ENCODE measurements at regions not wholly inside any gene's neighbourhood (a gene's known extent, or its start where the extent isn't known, plus 50 kb on each side); places are given as distances from the start of the nearest gene placed in this dataset.

DNA sequence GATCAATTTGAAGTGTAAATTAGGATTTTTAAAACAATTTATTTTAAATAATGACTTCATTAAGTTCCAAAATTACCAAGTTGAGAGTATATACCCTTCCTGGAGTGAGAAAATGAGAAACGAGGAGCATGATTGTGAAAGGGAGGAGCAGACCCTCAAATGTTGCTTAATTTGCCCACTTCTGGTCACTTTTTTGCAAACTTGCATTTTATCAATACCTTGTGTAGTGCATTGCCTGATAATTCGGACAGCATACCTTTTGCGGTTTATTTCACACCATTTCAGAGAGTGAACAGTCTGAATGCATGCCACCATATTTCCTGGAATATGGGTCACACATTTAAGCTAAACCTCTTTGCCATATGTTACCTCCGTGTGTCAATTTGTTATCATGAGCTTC is 669.7 kb downstream of the RNF144A start:
- Histone ChIP-seq H3K9me3 (replicated peaks in 1 of 3) (no peaks in the 10 kb centered on the region), H3K27me3 (no peaks in the 10 kb centered on the region), H3K4me3 (no peak overlapping the region), H3K36me3 (replicated peaks in 1 of 2) (no peaks in the 10 kb centered on the region), H3K4me1 (replicated peaks in 1 of 2) (no peaks in the 10 kb centered on the region), H3K27ac (no peak overlapping the region)
- TF ChIP-seq, protein P1, sequence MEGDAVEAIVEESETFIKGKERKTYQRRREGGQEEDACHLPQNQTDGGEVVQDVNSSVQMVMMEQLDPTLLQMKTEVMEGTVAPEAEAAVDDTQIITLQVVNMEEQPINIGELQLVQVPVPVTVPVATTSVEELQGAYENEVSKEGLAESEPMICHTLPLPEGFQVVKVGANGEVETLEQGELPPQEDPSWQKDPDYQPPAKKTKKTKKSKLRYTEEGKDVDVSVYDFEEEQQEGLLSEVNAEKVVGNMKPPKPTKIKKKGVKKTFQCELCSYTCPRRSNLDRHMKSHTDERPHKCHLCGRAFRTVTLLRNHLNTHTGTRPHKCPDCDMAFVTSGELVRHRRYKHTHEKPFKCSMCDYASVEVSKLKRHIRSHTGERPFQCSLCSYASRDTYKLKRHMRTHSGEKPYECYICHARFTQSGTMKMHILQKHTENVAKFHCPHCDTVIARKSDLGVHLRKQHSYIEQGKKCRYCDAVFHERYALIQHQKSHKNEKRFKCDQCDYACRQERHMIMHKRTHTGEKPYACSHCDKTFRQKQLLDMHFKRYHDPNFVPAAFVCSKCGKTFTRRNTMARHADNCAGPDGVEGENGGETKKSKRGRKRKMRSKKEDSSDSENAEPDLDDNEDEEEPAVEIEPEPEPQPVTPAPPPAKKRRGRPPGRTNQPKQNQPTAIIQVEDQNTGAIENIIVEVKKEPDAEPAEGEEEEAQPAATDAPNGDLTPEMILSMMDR (IDR thresholded peaks at IDR 0.05), result no peak
- TF ChIP-seq POLR2A (IDR thresholded peaks at IDR 0.05), result no peak
- DNase-seq, result no peak
- 82 to 97% (median 89%) methylated on average over 4 of the region's 4 CpGs for WGBS, 4 donors
- intact Hi-C loops (cut with DNase I), result no loop called here

DNA sequence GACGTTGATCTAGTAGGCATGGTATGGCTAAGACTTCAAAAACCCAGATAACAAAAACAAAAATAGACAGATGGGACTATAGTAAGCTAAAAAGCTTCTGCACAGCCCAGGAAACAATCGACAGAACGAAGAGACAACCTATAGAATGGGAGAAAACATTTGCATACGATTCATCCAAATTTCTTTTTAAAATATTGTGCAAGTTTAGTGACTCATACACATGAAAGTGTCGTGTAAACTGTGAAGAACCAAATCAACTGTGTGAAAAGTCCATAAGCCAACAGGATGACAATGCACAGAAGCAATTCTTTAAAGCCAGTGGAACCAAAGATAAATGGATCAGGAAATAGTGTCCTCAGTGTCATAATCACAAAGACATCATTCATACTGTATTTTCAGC is 671.1 kb downstream of the RNF144A start:
- Histone ChIP-seq H3K27me3 (no peaks in the 10 kb centered on the region), H3K27ac (no peak overlapping the region), H3K9me3 (replicated peaks in 1 of 3) (no peaks in the 10 kb centered on the region), H3K36me3 (replicated peaks in 1 of 2) (no peaks in the 10 kb centered on the region), H3K4me3 (no peak overlapping the region), H3K4me1 (replicated peaks in 1 of 2) (no peaks in the 10 kb centered on the region)
- no peak for TF ChIP-seq POLR2A (IDR thresholded peaks at IDR 0.05)
- TF ChIP-seq, protein P1 (IDR thresholded peaks at IDR 0.05), result no peak
- DNase-seq, result no peak
- WGBS, 4 donors, result 78 to 87% (median 80%) methylated on average over 5 of the region's 5 CpGs
- intact Hi-C loops (cut with DNase I), result no loop called here

DNA sequence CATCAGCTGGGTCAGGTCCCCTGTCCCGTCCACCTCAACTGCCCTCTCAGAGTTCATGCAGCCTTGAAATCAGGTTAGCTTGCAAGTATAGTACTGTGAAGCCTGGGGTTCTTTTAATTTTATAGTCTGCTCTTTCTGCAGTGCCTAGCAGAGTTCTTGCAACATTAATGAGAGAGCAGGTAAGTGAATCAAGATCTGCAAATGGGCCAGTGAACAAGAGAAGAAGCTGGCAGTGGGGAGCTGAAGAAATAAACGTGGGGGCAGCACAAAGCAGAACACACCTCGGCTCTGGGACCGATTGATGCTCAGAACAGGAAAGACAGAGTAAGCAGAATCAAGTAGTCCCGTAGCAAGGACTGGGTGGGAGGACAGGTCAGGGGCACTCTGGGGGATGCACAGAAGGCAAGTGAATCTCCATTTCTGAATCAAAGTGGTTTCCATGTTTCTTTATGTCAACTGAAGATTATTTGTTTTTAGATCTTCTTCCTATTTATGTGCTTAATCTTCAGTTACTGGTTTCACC is 675.5 kb downstream of the RNF144A start:
- TF ChIP-seq POLR2A (IDR thresholded peaks at IDR 0.05), result no peak
- TF ChIP-seq, protein P1 (IDR thresholded peaks at IDR 0.05), result no peak
- Histone ChIP-seq H3K27ac (no peak overlapping the region), H3K36me3 (replicated peaks in 1 of 2) (no peaks in the 10 kb centered on the region), H3K27me3 (no peaks in the 10 kb centered on the region), H3K4me3 (no peak overlapping the region), H3K4me1 (replicated peaks in 1 of 2) (no peaks in the 10 kb centered on the region), H3K9me3 (replicated peaks in 1 of 3) (no peaks in the 10 kb centered on the region)
- 59 to 74% (median 66%) methylated on average over 5 of the region's 5 CpGs for WGBS, 4 donors
- intact Hi-C loops (cut with DNase I), result no loop called here
- no peak for DNase-seq

DNA sequence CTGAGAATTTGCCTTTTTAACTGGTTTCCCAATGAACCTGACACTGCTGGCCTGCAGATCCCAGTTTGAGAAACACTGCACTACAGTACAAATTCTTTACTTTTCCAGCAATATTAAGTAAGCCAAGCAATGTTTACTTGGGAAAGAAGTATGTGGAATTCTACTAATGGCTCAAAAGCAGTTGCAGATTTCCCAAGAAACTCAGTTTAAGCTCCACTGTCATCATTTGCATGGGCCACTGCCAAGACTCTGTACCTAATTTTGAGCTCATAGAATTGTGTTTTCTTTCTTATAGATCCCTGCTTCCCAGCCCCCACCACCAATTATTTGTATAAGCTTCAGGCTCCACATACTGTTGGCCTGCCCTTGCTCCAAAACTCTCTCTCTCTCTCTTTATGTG is 676.1 kb downstream of the RNF144A start:
- Histone ChIP-seq H3K36me3 (replicated peaks in 1 of 2) (no peaks in the 10 kb centered on the region), H3K9me3 (replicated peaks in 1 of 3) (no peaks in the 10 kb centered on the region), H3K4me3 (no peak overlapping the region), H3K27me3 (no peaks in the 10 kb centered on the region), H3K27ac (no peak overlapping the region), H3K4me1 (replicated peaks in 1 of 2) (no peaks in the 10 kb centered on the region)
- intact Hi-C loops (cut with DNase I), result no loop called here
- TF ChIP-seq, protein P1 (IDR thresholded peaks at IDR 0.05), result no peak
- no peak for TF ChIP-seq POLR2A (IDR thresholded peaks at IDR 0.05)
- DNase-seq, result no peak

Measured in adrenal gland (tissue), 9 donors.